Smooth muscle cell (in vitro differentiated cells): ENCODE measurements at regions not wholly inside any gene's neighbourhood (a gene's known extent, or its start where the extent isn't known, plus 50 kb on each side); places are given as distances from the start of the nearest gene placed in this dataset.

ENCODE experiments used
- DNase-seq: peaks from one replicate; lab custom pipeline; 2025; ENCODE audit not compliant: unreplicated experiment; lab: John Stamatoyannopoulos, UW
- H2AFZ ChIP-seq: fragments of 200-600 bp; sonication (generic); 2 replicates; pipeline ENCODE4 v1.6.0; 2016; ENCODE audit warnings: antibody characterized with exemption, low read depth, mild to moderate bottlenecking
- H3F3A ChIP-seq: fragments of 200-600 bp; sonication (generic); 2 replicates; pipeline ENCODE4 v1.6.0; 2017; ENCODE audit warnings: antibody characterized with exemption, low read depth
- H3K27ac ChIP-seq: fragments of 200-600 bp; sonication (generic); 2 replicates; pipeline ENCODE4 v1.5.1; 2016; ENCODE audit warnings: low read depth, mild to moderate bottlenecking
- H3K27me3 ChIP-seq: fragments of 200-600 bp; sonication (generic); 2 replicates; pipeline ENCODE4 v1.6.1; 2016; ENCODE audit warnings: low read depth, mild to moderate bottlenecking
- H3K36me3 ChIP-seq: fragments of 200-600 bp; sonication (generic); 2 replicates; pipeline ENCODE4 v1.5.1; 2016; ENCODE audit warnings: low read depth
- H3K4me1 ChIP-seq: fragments of 200-600 bp; sonication (generic); 2 replicates; pipeline ENCODE4 v1.5.1; 2016; ENCODE audit warnings: low read depth
- H3K4me2 ChIP-seq: fragments of 200-600 bp; sonication (generic); 2 replicates; pipeline ENCODE4 v1.6.0; 2016; ENCODE audit warnings: mild to moderate bottlenecking
- H3K4me3 ChIP-seq: fragments of 200-600 bp; sonication (generic); 2 replicates; pipeline ENCODE4 v1.5.1; 2016; ENCODE audit warnings: mild to moderate bottlenecking
- H3K79me2 ChIP-seq: fragments of 200-600 bp; sonication (generic); 2 replicates; pipeline ENCODE4 v1.6.0; 2016; ENCODE audit warnings: low read depth, mild to moderate bottlenecking
- H3K9ac ChIP-seq: fragments of 200-600 bp; sonication (generic); 2 replicates; pipeline ENCODE4 v1.6.0; 2016; ENCODE audit warnings: low read depth
- H3K9me3 ChIP-seq: fragments of 200-600 bp; sonication (generic); replicated peaks from 2 replicates; pipeline ENCODE4 v1.5.1; 2016; ENCODE audit warnings: low read depth
- H4K20me1 ChIP-seq: fragments of 200-600 bp; sonication (generic); 2 replicates; pipeline ENCODE4 v1.6.0; 2016; ENCODE audit warnings: low read depth
- WGBS: methylation state at CpG from one replicate; pipeline ENCODE4 v1.1.7; 2016; ENCODE audit warnings: low lambda C conversion rate; 5-methylcytosine and 5-hydroxymethylcytosine counted together
- TF ChIP-seq, protein P1 (sequence below): fragments of 200-600 bp; sonication (generic); IDR thresholded peaks from 2 replicates; pipeline ENCODE4 v1.5.1; 2017; ENCODE audit warnings: borderline replicate concordance, mild to moderate bottlenecking, antibody characterized with exemption; ENCODE audit not compliant: insufficient read depth, poor library complexity, severe bottlenecking

DNA sequence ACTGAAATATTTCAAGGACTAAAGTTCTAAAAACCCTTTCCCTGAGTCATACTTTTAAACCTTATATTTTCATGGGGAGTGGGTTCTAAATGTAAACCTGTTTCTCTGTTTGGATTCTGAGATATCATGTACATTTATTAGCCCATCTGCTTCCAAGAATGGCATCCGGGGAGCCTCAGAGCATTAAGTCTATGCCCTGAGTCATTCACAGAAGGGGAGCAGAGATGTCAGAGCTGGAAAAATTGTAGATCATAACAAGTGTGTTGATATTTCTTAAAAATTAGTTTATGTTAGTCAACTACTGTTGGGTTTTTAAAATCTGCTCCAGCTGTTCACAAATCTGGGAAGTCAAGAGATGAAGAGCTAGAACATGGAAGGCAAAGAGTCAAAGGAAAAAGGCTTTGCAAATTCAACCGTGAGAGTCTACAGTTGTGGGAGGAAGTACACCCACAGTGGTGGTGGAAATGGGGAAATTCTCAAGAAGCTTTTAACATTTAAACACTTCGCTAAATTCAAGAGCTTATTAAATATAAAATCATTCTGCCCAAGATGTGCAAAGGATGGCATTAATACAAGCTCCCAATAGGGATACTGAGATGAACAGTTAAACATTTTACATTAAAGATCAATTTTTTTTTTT lies 70.5 kb upstream of the FLRT2 start:
- H3K4me3 ChIP-seq = no peak overlapping the region
- no peaks in the 10 kb centered on the region for H4K20me1 ChIP-seq
- no peaks in the 10 kb centered on the region for H3F3A ChIP-seq
- H3K4me2 ChIP-seq = peak overlapping the region; percentile 2
- TF ChIP-seq, protein P1, sequence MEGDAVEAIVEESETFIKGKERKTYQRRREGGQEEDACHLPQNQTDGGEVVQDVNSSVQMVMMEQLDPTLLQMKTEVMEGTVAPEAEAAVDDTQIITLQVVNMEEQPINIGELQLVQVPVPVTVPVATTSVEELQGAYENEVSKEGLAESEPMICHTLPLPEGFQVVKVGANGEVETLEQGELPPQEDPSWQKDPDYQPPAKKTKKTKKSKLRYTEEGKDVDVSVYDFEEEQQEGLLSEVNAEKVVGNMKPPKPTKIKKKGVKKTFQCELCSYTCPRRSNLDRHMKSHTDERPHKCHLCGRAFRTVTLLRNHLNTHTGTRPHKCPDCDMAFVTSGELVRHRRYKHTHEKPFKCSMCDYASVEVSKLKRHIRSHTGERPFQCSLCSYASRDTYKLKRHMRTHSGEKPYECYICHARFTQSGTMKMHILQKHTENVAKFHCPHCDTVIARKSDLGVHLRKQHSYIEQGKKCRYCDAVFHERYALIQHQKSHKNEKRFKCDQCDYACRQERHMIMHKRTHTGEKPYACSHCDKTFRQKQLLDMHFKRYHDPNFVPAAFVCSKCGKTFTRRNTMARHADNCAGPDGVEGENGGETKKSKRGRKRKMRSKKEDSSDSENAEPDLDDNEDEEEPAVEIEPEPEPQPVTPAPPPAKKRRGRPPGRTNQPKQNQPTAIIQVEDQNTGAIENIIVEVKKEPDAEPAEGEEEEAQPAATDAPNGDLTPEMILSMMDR = no peak
- 42% methylated on average over 3 of the region's 3 CpGs for WGBS
- H3K27me3 ChIP-seq = no peaks in the 10 kb centered on the region
- H2AFZ ChIP-seq = no peak overlapping the region
- no peaks in the 10 kb centered on the region for H3K9me3 ChIP-seq
- no peak for DNase-seq
- peak overlapping the region; percentile 52 for H3K27ac ChIP-seq
- no peaks in the 10 kb centered on the region for H3K79me2 ChIP-seq
- no peaks in the 10 kb centered on the region for H3K4me1 ChIP-seq
- no peak overlapping the region for H3K9ac ChIP-seq
- H3K36me3 ChIP-seq = no peaks in the 10 kb centered on the region

DNA sequence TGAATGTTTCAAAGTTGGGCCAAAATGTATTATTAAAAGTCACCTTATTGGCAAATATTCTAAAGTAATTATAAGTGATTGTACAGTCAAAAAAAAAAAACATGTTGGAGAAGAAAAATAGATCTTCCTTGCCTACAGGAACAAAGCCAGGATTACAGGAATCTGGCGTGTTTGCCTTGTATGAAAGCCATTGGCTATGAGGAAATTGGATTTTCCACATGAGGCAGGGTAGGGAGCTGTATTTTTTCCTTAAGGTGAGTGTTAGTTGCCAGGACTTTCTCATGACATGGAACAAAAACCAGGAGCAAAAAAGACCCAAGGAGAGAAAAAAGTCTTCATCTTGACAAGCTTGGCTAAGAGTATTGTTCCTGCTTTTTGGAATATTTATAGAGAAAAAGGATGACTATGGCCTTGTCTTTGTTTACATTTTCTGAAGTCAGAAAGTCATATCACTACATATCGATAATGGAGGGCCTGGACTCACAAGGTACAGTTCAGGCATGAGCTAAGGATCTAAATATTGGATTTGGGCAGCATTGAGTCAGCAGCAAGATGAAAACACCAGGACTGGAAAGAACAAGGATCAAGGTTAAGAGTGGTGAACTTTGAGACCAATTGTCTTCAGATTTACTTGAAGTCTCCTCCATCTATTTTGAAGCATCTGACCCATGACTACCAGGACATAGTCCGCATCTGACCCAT lies 68.4 kb upstream of the FLRT2 start:
- no peak for DNase-seq
- Histone ChIP-seq H3K79me2 (no peaks in the 10 kb centered on the region), H4K20me1 (no peaks in the 10 kb centered on the region), H3K9me3 (no peaks in the 10 kb centered on the region), H3K4me1 (no peaks in the 10 kb centered on the region), H3K4me2 (no peak overlapping the region), H3K27ac (no peak overlapping the region), H2AFZ (no peak overlapping the region), H3K27me3 (no peaks in the 10 kb centered on the region), H3K9ac (no peak overlapping the region), H3F3A (no peaks in the 10 kb centered on the region), H3K4me3 (no peak overlapping the region), H3K36me3 (no peaks in the 10 kb centered on the region)
- WGBS = 92% methylated on average over 3 of the region's 3 CpGs
- TF ChIP-seq, protein P1 = no peak

DNA sequence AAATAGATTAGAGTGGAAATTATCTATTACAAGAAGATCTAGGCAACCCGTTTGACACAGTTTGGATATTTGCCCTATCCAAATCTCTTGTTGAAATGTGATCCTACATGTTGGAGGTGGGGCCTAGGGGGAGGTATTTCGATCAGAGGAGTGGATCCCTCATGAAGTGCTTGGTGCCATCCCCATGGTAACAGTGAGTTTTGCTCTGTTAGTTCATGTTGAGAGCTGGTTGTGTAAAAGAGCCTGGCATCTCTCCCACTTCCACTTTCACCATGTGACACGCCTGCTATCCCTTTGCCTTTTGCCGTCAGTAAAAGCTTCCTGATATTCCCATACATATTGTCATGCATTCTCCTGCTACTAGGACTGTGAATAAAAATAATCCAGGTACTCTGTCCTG lies 66.4 kb upstream of the FLRT2 start:
- no peaks in the 10 kb centered on the region for H3K79me2 ChIP-seq
- H2AFZ ChIP-seq = no peak overlapping the region
- no peak overlapping the region for H3K4me3 ChIP-seq
- no peak for DNase-seq
- H4K20me1 ChIP-seq = no peaks in the 10 kb centered on the region
- no peaks in the 10 kb centered on the region for H3K9me3 ChIP-seq
- no peaks in the 10 kb centered on the region for H3K36me3 ChIP-seq
- no peak overlapping the region for H3K4me2 ChIP-seq
- TF ChIP-seq, protein P1 = no peak
- no peaks in the 10 kb centered on the region for H3F3A ChIP-seq
- WGBS = 87% methylated on average over 4 of the region's 4 CpGs
- H3K4me1 ChIP-seq = no peaks in the 10 kb centered on the region
- H3K27me3 ChIP-seq = no peaks in the 10 kb centered on the region
- no peak overlapping the region for H3K9ac ChIP-seq
- H3K27ac ChIP-seq = no peak overlapping the region
